Smooth muscle cell of the brain vasculature (primary cell): ENCODE measurements at regions not wholly inside any gene's neighbourhood (a gene's known extent, or its start where the extent isn't known, plus 50 kb on each side); places are given as distances from the start of the nearest gene placed in this dataset.

ENCODE experiments used
- DNase-seq: peaks from one replicate; pipeline ENCODE4 v3.0.0-alpha.2; 2012; ENCODE audit warnings: low read depth, low spot score

- DNase-seq, result no peak
Observed at GRCh38 chr9:108078375-108078774, 588.8 kb upstream of the KLF4 start.

GRCh38 chr9:108077556-108077955, 588.0 kb upstream of the KLF4 start:
- DNase-seq, result no peak

- DNase-seq, result no peak
Observed at GRCh38 chr9:108074900-108075299, 585.3 kb upstream of the KLF4 start.

GRCh38 chr9:108073823-108074222, 584.3 kb upstream of the KLF4 start:
- no peak for DNase-seq

GRCh38 chr9:108072740-108073139, 583.2 kb upstream of the KLF4 start:
- no peak for DNase-seq

- DNase-seq, result no peak
Observed at GRCh38 chr9:108070861-108071260, 581.3 kb upstream of the KLF4 start.

GRCh38 chr9:108069991-108070390, 580.4 kb upstream of the KLF4 start:
- DNase-seq, result no peak

GRCh38 chr9:108062680-108063079, 573.1 kb upstream of the KLF4 start:
- no peak for DNase-seq

GRCh38 chr9:108060175-108060574, 570.6 kb upstream of the KLF4 start:
- DNase-seq, result no peak

- DNase-seq, result no peak
Observed at GRCh38 chr9:108058135-108058814, 568.7 kb upstream of the KLF4 start.

GRCh38 chr9:108057421-108058134, 568.0 kb upstream of the KLF4 start:
- no peak for DNase-seq

GRCh38 chr9:108056805-108057386, 567.3 kb upstream of the KLF4 start:
- no peak for DNase-seq

- DNase-seq, result no peak
Observed at GRCh38 chr9:108056084-108056804, 566.7 kb upstream of the KLF4 start.

- DNase-seq, result no peak
Observed at GRCh38 chr9:108054131-108054630, 564.6 kb upstream of the KLF4 start.

- no peak for DNase-seq
Observed at GRCh38 chr9:108053555-108054061, 564.0 kb upstream of the KLF4 start.

- DNase-seq, result no peak
Observed at GRCh38 chr9:108052431-108053080, 563.0 kb upstream of the KLF4 start.

GRCh38 chr9:108050894-108051293, 561.3 kb upstream of the KLF4 start:
- no peak for DNase-seq

GRCh38 chr9:108049671-108050494, 560.3 kb upstream of the KLF4 start:
- DNase-seq, result no peak

GRCh38 chr9:108049026-108049607, 559.5 kb upstream of the KLF4 start:
- peak; percentile 45 for DNase-seq

GRCh38 chr9:108048406-108049025, 558.9 kb upstream of the KLF4 start:
- DNase-seq, result no peak
